Stimulated activated CD4-positive, alpha-beta T cell treated with anti-CD3 and anti-CD28 coated beads, Interleukin-12 subunit alpha, Interleukin-12 subunit beta, amount 100 ng/mL, for 48 hours (primary cell): ENCODE measurements at regions not wholly inside any gene's neighbourhood (a gene's known extent, or its start where the extent isn't known, plus 50 kb on each side); places are given as distances from the start of the nearest gene placed in this dataset.
"Not testable (repeated sequence)": the region's sequence is repeated elsewhere in the genome, so short reads cannot be mapped to it uniquely, and the experiment has no call there.

Source experiments
- DNase-seq, 3 donors: peaks; one replicate each; pipeline ENCODE4 v3.0.0-alpha.2; 2020; ENCODE audit warnings: low read depth in 2 of 3, low spot score in 1 of 3

- DNase-seq = no peak
Measured at GRCh38 chr20:22690616-22691179, 106.3 kb upstream of the FOXA2 start.

DNA sequence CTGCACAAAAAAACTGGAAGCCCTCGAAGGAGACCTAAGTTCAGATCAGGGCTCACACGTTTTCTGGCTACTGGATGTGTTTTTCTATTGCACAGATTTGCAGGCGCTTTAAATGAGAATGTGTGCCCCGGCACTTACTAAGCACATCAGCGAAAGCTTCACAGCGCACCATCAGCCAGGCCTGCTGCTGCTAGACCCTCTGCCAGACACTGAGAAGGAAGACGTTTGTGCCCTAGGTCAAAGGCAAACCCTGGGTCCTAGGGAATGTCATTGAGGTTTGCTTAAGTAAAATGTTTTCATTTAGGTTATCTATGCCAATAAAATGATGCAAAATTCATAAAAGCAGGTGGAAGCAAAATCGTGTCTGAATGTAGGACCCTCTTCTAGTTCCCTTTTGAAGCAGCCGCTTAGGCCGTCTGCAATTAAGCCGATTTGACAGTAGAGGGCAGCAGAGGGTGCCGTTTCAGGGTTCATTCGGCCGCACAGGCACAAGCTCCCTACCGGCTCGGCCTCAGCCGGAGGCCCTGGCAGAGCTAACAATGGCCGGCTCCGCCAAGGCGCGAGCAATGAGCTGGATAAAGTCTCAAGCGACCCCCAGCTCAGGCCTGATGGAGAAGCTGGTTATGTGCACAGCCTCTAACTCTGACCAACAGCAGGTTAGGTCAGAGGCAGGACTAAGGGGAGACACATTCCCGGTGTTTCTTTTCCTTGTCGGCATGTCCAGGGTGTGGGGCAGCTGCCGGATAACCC, 107.2 kb upstream of the FOXA2 start:
- peak; percentile 21 to 56 (median 24) for DNase-seq

DNA sequence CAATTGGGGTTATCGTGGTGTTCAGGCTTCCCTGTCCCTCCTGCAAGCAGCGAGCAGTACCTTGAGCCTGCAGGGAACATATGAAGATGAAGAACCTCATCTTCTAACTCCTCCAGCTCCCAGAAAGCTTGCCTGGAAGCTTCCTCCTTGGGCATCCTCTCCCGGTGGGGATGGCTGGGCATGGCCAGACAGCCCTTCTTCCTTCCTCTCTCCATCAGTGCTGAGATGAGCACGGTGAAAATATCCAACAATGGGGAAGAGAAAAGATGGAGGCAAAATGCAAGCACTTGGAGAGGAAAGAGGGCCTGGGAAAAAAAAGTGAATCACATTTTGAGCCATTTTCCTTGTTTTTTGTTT, 107.7 kb upstream of the FOXA2 start:
- no peak for DNase-seq

GRCh38 chr20:22692620-22693019, 108.2 kb upstream of the FOXA2 start:
- DNase-seq = not testable (repeated sequence)

DNA sequence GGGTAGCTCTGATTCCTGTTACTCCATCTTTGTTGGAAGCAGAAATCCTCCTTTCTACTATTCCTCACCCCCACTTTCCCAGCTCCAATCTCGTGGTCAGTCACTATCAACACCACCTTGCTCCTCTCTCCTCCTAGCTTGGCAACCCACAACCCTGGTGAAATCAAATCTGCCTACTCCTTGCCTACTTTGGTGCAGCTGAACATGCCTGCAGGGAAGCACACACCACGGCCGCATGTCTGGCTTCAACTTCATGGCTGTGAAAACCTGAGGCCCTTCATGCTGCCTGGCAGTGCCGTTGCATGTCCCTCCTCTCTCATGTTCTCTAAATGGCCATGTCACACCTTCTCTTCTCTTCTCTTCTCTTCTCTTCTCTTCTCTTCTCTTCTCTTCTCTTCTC, 112.4 kb upstream of the FOXA2 start:
- DNase-seq = no peak

GRCh38 chr20:22698259-22698842, 114.0 kb upstream of the FOXA2 start:
- no peak for DNase-seq

DNA sequence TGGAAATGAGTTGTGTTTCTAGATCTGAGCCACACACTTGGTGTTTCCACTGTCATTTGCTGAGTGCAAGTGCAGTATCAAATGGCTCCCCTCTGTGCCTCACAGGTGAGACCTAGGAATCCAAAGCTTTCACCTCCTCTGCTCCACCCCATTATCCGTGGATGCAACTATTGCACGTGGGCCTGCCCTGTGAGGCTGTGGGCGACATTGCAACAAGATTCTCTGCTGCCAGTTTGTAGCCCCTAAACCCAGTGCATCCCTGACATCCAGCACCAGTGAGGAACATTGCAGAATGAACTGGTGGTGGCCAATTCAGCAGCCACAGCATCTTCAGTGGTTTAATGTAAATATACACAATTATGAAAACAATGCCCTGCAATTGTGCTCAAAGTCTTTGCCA, 115.0 kb upstream of the FOXA2 start:
- no peak for DNase-seq

GRCh38 chr20:22700367-22700766, 116.0 kb upstream of the FOXA2 start:
- DNase-seq = no peak

DNA sequence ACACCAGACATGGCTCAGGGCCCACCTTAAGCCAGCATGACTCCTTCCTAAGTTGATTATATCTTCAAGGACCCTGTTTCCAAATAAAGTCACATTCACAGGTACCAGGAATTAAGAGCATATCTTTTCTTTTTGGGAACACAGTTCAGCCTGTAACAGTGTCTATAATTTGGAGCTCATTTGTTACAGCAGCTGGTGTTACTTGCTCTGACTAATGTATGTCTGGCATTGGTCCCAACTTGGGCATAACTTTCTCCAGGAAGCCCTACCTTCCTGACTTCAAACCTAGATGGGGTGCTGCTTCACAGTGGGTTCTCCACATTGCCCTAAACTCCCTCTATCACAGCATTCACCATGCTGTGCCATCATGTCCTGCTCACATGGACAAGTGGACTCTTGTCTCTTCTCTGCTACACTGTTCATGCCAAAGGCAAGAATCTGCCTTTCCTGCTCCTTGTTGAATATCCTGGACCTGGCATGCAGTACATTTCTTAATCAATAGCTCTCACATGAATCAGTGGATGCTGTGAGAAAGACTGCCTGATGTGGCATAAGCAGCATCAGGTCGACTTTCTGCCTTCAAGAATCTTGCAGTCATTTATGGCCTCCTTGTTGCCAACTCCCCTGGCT, 117.4 kb upstream of the FOXA2 start:
- no peak for DNase-seq

DNA sequence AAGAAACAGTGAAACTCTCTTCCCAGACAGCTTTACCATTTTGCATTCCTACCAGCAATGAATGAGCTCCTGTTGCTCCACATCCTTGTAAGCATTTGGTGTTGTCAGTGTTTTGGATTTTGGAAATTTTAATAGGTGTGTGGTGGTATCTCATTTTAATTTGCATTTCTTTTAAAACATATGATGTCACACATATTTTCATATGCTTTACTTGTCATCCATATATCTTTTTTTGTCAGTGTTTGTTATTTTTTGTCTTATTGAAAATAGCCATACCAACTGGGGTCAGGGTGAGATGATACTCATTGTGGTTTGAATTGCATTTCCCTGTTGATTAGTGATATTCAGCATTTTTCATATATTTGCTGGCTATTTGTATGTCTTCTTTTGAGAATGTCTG, 119.5 kb upstream of the FOXA2 start:
- DNase-seq = no peak

DNA sequence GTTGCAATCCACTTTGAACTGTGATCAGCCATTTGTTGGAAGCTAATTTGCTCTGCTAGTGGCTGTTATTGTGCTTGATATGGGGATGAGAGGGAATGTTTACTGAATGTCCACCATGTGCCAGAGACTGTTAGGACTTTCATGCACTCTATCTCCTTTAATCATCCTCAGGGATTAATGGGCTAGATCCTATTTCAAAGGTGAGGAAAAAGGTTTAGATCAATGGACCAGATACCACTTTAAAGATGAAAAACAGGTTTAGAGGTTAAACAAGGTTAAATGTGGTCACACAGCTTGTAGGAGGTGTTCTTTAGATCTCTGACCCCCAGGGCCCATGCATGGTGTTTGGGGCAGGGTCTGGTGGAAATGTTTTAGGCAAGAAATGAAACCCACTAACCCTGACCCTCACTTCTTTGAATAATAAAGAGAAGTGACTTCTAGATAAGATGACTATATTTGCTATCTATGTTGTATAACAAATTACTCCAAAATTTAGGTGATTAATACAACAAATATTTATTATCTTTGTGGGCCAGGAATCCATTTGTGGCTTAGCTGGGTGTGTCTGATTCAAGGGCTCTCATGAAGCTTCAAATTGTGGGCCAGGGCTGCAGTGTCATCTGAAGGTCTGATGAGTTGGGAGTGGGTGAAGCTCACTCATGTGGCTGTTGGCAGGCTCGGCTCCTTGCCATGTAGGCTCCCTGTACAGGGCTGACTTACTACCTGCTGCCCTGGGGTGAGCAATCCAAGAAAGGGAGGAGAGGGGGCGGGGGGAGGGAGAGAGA, 127.8 kb upstream of the FOXA2 start:
- no peak for DNase-seq

GRCh38 chr20:22716821-22717351, 132.5 kb upstream of the FOXA2 start:
- no peak for DNase-seq

DNA sequence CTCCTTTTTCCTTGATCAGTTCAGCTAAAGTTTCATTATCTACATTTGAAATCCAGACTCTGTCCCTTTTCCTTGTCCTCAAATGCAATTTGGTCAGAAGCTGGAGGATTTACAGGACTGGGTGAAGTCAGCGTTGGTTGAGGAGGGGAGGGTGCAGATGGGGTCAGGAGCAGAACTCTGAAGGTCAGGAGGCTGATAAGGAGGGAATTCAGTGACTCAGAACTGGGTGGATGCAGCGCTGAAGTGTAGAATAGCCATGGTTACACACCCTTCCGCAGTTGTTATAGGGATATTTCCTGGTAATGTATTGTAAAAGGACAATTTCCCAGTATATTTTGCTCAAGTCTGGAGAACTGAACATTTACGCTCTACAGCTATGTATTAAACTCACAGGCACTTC, 133.1 kb upstream of the FOXA2 start:
- no peak for DNase-seq

DNA sequence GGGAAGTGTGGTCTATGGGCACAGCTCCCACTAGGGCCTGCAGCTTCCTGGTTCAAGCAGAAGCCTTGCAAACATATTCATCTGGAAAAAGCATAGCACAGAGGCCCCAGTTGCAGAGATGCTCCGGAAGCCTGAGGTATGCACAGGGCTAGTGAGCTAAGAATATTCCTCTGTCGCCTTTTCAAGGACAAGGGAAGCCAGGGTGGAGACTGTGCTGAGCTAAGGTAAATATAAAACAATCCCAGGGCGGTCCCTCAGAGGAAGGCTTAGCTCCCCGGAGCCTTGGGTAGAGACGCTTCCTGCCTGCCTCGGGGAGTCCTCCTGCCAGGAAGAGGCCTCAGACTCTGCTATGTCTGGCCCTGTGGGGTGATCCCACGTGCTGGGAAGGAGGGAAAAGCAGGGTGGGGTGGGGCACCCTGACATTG, 134.8 kb upstream of the FOXA2 start:
- DNase-seq = no peak

GRCh38 chr20:22720206-22720605, 135.8 kb upstream of the FOXA2 start:
- DNase-seq = no peak

DNA sequence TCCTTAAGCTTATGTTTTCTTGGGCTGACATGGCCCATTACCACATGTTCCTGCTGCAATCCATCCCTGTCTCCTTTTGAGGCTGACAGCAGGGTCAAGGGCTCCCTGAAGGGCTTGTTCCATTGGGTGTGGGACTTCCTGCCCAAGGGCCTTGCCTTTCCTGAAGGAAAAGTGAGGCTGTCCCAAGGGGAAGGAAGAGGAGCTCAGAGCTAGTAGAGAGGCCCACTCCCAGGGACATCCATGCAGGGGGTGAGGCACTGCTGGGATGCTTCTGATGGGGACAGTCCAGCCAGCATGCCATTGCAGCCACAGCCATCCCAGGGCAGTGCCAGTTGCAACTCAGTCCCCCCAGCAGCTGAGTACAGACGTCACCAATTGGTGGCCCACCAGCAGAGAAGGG, 138.4 kb upstream of the FOXA2 start:
- no peak for DNase-seq

DNA sequence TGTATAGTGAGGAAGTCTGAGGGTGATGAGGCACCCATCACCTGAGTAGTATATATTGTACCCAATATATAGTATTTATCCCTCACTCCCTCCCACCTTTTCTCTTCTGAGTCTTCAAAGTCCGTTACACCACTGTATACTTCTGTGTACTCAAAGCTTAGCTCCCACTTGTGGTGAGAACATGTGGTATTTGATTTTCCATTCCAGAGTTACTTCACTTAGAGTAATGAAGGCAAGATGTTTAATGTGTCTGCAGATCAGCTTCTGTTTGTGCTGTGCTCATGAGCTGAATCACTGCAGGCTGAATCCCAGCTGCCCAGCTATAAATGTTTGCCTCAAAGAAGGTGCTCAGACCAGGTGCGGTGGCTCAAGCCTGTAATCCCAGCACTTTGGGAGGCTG, 139.3 kb upstream of the FOXA2 start:
- no peak for DNase-seq

GRCh38 chr20:22728146-22728745, 143.9 kb upstream of the FOXA2 start:
- no peak for DNase-seq

DNA sequence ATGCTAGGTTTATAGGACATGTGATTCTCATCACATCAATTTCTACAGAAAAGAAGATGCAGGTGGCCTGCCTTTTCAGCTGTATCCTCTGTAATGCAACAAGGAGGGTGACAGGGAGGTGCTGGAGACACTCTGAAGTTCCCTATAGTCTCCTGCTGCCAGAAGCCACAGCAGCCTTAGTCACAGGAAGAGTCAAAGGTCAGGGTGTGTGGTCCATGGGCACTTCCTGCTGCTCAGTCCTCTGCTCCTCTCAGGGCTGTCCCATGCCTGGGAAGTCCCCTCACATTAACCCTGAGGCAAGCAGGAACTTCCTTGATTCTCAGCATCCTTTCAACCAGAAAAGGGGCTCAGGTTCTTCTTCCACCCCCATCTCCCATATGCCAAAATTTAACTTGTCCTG, 144.8 kb upstream of the FOXA2 start:
- DNase-seq = no peak

GRCh38 chr20:22729616-22730236, 145.4 kb upstream of the FOXA2 start:
- no peak for DNase-seq
